GM08714 (cell line): ENCODE measurements at regions not wholly inside any gene's neighbourhood (a gene's known extent, or its start where the extent isn't known, plus 50 kb on each side); places are given as distances from the start of the nearest gene placed in this dataset.
"Not testable (repeated sequence)": the region's sequence is repeated elsewhere in the genome, so short reads cannot be mapped to it uniquely, and the experiment has no call there.

ENCODE experiments used
- H3K4me3 ChIP-seq: fragments of 200-500 bp; sonication (Bioruptor generic); 2 replicates; pipeline ENCODE4 v1.5.1; 2014; ENCODE audit warnings: mild to moderate bottlenecking, low read length, inconsistent platforms
- ZNF274 ChIP-seq: IDR thresholded peaks from 2 replicates; pipeline ENCODE4 v1.6.1; 2012; ENCODE audit warnings: mild to moderate bottlenecking, low read depth, low read length

DNA sequence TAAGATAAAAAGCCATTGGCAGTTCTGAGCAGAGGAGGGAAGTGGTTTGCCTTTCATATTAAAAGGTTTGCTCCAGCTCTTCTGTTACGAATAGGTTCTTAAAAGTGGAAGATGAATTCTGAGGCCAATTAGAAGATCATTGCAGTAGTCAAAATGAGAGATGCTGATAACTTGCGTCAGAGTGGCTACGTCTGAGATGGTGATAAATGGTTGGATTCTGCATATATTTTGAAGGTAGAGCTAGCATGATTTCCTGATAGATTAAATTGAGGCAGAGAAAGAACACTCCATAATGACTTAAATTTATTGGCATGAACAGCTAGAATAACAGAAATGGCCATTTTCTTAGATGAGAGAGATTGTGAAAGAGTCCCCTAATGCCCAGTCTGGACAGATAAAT, 652.6 kb downstream of the DACH1 start:
- TF ChIP-seq ZNF274 = no peak
- no peak overlapping the region for H3K4me3 ChIP-seq

DNA sequence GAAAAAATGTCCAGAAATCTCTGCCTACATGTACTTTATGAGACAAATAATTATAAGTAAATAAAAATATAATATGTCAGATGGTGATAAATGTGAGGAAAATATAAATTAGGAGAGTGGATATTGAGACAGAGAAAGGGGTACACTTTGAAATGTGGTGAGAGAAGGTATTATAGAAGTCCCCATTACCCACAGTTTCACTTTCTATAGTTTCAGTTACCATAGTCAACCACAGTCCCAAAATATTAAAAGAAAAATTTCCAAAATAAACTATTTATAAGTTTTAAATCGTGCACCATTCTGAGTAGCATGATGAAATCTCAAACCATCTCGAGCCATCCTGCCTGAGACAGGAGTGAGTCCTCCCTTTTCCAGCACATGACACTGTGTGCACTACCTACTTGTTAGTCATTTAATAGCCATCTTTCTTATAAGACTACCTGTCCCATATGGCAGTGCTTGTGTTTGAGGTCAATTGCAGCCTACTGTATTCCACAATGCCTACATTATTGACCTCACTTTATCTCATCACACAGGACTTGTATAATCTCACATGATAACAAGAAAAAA, 653.7 kb downstream of the DACH1 start:
- H3K4me3 ChIP-seq = no peak overlapping the region
- TF ChIP-seq ZNF274 = no peak

DNA sequence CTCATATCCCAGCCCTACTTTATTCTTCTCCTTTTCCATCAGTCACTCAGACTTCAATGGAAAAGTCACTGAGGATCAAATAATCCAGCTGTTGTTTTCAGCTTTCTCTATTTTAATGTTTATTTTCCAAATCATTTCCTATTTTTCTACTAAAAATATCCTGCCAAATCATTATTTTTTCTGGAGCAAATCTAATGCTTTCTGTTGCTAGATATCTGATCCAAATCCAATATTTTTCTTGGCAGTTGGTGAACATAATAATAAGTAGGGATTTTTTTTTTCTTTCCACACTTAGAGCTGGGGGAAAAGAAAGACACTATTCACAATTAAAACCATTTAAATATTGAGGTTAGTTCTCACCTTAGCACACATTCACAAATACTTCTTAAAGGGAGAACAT, 656.1 kb downstream of the DACH1 start:
- H3K4me3 ChIP-seq = no peak overlapping the region
- no peak for TF ChIP-seq ZNF274

DNA sequence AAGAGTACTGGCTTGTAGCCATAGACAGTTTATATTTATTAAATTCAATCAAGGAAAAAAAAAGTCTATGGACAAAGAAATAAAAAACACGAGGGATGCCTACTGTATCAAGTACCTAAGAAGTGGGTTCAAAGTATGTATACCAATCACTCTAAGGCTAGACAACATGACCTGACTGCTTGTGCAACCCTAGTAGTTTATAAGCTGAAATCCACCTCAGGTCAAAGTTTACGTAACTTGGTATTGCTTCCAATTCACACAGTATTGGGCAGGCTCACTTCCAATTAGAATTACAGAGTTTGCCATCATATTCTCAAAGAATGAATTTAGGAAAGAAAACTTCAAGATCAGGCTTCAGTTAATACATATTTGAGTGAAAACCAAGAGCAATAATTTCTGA, 657.8 kb downstream of the DACH1 start:
- no peak overlapping the region for H3K4me3 ChIP-seq
- TF ChIP-seq ZNF274 = no peak

DNA sequence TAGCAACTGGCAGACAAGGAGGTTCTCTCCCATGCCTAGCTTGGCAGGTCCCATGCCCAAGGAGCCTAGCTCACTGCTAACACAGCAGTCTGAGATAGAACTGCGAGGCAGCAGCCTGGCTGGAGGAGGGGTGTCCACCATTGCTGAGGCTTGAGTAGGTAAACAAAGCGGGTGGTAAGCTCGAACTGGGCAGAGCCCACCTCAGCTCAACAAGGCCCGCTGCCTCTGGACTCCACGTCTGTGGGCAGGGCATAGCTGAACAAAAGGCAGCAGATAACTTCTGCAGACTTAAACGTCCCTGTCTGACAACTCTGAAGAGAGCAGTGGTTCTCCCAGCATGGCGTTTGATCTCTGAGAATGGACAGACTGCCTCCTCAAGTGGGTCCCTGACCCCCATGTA, 682.4 kb downstream of the DACH1 start:
- not testable (repeated sequence) for H3K4me3 ChIP-seq

DNA sequence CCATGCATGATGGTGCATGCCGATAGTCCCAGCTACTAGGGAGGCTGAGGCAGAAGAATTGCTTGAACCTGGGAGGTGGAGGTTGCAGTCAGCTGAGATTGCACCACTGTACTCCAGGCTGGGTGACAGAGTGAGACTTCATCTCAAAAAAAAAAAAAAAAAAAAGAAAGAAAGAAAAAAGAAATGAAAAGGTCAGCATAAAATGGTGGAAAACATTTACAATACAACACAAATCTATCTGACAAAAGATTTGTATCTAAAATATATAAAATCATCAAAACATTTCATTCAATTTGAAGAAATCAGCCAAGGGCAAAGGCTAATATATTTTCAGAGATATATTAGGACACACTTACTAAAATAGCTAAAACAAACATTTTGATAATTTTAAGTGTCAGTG, 683.7 kb downstream of the DACH1 start:
- H3K4me3 ChIP-seq = not testable (repeated sequence)

DNA sequence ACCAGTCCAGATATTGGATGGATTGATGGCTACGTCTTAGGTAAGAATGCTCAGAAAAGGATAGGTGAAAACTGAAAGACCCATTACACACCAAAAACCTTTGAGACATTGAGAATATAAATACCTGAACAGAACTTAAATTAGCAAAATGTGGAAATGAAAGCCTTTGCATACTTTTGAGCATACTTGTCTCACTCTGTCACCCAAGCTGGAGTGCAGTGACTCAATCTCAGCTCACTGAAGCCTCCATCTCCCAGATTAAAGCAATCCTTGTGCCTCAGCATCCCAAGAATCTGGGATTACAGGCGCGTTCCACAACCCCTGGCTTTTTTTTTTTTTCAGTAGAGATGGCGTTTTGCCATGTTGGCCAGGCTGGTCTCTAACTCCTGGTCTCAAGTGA, 695.3 kb downstream of the DACH1 start:
- TF ChIP-seq ZNF274 = no peak
- no peak overlapping the region for H3K4me3 ChIP-seq

DNA sequence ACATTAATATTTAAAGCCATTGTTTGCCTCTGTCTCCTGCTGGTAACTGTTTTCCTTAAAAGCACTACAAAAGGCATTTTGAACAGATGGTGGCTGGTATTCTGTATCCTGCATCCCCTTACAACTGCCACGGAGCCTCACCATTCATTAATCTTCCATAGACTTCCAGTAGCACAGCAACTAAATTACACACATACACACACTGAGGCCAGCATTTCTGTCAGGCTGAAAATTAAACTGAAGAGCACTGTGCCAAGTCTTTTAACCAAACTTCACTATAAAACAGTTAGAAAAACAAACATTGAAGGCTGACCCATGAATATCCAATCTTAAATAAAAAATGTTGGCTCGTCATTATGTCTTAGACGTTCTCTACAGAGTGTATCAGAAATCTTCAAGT, 697.8 kb downstream of the DACH1 start:
- H3K4me3 ChIP-seq = no peak overlapping the region
- TF ChIP-seq ZNF274 = no peak

DNA sequence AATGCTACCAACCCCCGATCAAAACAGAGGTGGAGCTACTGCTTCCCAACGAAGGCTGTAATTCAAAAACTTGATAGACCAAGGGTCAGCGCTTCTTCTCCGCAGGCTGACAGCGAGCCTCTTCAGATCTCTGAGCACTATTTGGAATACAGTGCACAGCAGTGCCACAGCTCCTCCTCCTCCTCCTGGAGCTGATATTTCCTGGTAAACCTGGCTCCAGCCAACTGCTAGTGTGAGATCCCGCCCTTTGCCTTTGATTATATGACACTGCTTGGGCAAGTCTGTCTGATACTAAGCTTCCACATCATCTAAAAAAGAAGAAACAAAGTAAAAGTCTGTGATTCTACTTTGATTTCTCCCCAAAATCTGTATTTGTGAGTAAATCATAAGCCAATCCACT, 710.5 kb downstream of the DACH1 start:
- no peak for TF ChIP-seq ZNF274
- no peak overlapping the region for H3K4me3 ChIP-seq

DNA sequence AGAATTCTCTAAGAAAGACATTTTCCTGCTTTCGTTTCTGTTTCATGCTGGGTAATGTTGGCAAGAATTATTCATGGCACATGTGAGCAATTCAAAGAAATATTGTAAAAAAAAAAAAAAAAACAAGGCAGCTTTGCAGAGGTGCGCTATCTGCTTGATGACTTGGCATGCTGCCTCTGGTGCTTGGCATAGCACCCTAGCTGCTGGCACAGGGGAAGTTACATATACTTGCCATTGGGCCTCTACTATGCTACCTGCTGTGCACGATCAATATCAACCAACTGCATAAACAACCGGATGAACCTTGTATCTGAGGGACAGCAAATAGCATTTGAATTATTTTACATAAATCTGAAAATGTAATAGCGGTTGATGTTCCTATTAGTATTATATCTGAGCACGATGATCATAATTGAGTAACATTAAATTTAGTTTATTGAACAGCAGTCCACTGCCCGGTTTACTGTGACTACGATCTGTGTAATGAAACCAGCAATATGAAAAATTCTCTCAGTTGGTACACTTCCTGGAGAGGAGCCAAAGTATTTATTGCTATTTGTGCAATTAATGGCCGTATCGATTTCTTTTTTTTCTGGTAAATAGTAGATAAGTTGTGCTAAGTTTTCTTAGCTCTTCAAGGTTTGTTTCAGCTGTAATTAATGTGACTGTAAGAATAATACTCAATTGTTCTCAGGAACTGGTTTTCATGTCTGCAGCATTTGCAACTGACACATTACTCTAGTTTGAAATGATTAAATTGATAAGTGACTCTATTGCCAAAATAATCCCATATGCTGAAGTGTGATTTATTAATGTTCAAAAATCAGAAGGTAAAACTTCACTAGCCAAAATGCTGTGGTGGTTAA, 717.3 kb downstream of the DACH1 start:
- TF ChIP-seq ZNF274 = no peak
- H3K4me3 ChIP-seq = no peak overlapping the region

DNA sequence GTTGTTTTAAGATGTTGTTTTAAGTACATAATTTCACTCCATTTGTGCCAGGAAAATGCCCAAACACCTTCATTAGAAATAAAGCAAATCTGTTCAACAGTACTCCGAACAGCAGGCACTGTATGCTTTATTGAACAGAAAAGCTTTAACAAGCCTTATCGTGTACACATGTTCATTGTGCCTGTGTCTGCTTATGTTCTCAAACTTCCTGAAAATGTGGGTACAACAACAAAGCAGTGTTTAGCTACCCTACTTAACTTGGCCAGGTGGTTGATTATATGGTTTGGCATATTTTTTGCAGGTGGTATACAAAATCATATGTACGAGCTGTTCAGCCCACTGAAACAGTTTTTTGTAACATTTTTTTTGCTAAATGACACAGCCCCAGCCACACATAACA, 718.0 kb downstream of the DACH1 start:
- H3K4me3 ChIP-seq = no peak overlapping the region
- no peak for TF ChIP-seq ZNF274

DNA sequence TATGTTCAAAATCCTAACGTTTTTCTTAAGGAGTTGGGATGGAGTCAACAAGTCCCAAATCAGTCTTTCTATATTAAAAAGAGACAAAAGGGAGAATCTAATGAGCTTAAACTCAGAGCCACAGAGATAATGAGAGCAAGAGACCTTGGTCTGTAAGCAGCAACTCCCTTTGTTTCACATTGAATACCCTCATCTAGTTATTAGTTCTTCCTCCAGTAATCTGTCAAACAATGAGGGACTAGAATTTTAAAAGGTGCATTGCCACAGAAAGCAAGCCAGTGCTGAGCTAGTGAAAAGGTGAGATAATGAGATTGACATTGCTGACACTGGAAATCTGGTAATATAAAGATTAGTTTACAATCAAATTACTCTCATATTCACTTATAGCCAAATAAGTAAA, 718.6 kb downstream of the DACH1 start:
- TF ChIP-seq ZNF274 = no peak
- no peak overlapping the region for H3K4me3 ChIP-seq

DNA sequence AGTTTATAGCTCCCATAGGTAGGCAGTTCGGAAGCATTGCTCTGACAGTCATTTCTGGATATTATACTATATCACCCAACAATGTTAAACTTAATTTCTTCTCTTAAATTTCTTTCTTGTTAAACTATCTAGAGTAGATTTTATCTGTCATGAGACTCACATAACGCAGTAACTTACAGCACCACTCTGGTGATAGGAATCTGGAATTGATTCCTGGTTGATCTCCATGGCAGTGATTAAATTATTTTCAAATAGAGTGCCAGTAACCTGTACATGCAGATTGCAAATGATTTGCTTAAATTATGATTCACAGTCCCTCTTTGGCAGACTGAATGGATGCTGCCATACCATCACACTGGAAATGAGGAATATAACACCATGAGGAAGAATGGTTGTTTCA, 722.1 kb downstream of the DACH1 start:
- TF ChIP-seq ZNF274 = no peak
- no peak overlapping the region for H3K4me3 ChIP-seq

DNA sequence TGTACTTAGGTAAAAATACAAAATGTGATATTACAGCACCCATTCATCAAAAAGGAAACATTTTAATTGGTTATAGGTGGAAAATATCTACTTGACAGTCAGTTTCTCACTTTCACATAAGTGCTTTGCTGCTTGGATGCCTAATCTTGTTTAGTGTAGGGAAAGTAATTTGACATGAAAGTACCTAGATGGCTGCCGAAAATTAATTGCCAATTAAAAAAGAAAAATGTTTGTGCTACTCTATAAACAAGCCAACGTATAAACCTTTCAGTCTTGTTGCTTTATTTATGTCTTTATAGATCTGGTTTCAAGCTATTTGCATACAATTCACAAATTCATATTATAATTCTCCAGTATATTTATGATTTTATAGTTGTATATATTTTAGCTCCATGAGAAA, 729.9 kb downstream of the DACH1 start:
- H3K4me3 ChIP-seq = no peak overlapping the region
- TF ChIP-seq ZNF274 = no peak

DNA sequence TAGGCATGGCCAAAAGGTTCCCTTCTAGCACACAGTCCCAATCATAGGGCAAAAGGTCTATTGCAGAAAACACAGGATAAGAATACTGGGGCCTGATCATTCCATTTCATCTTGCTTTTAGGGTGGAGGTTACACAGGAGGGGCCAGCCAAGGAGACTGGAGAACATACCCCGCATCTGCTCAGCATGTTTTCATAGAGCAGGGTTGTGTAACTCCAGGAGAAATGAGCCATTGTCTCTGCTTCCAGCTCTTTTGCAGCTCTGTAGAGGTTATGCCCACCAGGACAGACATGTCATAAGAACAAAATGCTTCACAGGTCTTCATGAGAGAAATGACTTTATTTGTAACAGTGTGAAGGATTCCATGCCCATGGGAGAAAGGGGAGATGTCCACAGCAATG, 742.8 kb downstream of the DACH1 start:
- TF ChIP-seq ZNF274 = no peak
- H3K4me3 ChIP-seq = no peak overlapping the region
